ENCODE measurements at regions not wholly inside any gene's neighbourhood (a gene's known extent, or its start where the extent isn't known, plus 50 kb on each side); places are given as distances from the start of the nearest gene placed in this dataset.

- Histone ChIP-seq H4K20me1 (ENCODE audit: insufficient read depth, low read length) (no peaks in the 10 kb centered on the region), H2AFZ (ENCODE audit: low read length) (no peak overlapping the region), H3K79me2 (ENCODE audit: insufficient read depth, low read length) (no peaks in the 10 kb centered on the region), H3K4me3 (ENCODE audit: insufficient read depth, low read length) (no peak overlapping the region), H3K27me3 (ENCODE audit: insufficient read depth, low read length) (no peaks in the 10 kb centered on the region), H3K9me3 (ENCODE audit: low read depth, low read length) (peaks cover 3% of the 10 kb centered on the region), H3K4me2 (ENCODE audit: insufficient read depth, low read length) (no peak overlapping the region), H3K36me3 (ENCODE audit: insufficient read depth, low read length) (no peaks in the 10 kb centered on the region), H3K27ac (ENCODE audit: low read depth, low read length) (no peak overlapping the region), H3K4me1 (ENCODE audit: insufficient read depth, low read length) (no peaks in the 10 kb centered on the region)
- no peak for TF ChIP-seq CTCF (IDR thresholded peaks at IDR 0.05; ENCODE audit: extremely low read depth, low read depth, low read length)
- no peak for DNase-seq (ENCODE audit: insufficient read length, low spot score, missing footprints)
Measured at GRCh38 chr14:25522116-25522515, 472.2 kb upstream of the STXBP6 start.

- Histone ChIP-seq H3K27ac (ENCODE audit: low read depth, low read length) (no peak overlapping the region), H3K79me2 (ENCODE audit: insufficient read depth, low read length) (no peaks in the 10 kb centered on the region), H3K4me2 (ENCODE audit: insufficient read depth, low read length) (no peak overlapping the region), H4K20me1 (ENCODE audit: insufficient read depth, low read length) (no peaks in the 10 kb centered on the region), H3K27me3 (ENCODE audit: insufficient read depth, low read length) (no peaks in the 10 kb centered on the region), H2AFZ (ENCODE audit: low read length) (no peak overlapping the region), H3K4me1 (ENCODE audit: insufficient read depth, low read length) (no peaks in the 10 kb centered on the region), H3K4me3 (ENCODE audit: insufficient read depth, low read length) (no peak overlapping the region), H3K36me3 (ENCODE audit: insufficient read depth, low read length) (no peaks in the 10 kb centered on the region), H3K9me3 (ENCODE audit: low read depth, low read length) (peaks cover 6% of the 10 kb centered on the region)
- TF ChIP-seq CTCF (IDR thresholded peaks at IDR 0.05; ENCODE audit: extremely low read depth, low read depth, low read length): no peak
- no peak for DNase-seq (ENCODE audit: insufficient read length, low spot score, missing footprints)
Measured at GRCh38 chr14:25521616-25522015, 471.7 kb upstream of the STXBP6 start.

- H3K27ac ChIP-seq (ENCODE audit: low read depth, low read length): no peak overlapping the region
- H3K27me3 ChIP-seq (ENCODE audit: insufficient read depth, low read length): no peaks in the 10 kb centered on the region
- no peaks in the 10 kb centered on the region for H4K20me1 ChIP-seq (ENCODE audit: insufficient read depth, low read length)
- H3K9me3 ChIP-seq (ENCODE audit: low read depth, low read length): peaks cover 6% of the 10 kb centered on the region
- H3K4me1 ChIP-seq (ENCODE audit: insufficient read depth, low read length): no peaks in the 10 kb centered on the region
- no peaks in the 10 kb centered on the region for H3K79me2 ChIP-seq (ENCODE audit: insufficient read depth, low read length)
- no peak overlapping the region for H2AFZ ChIP-seq (ENCODE audit: low read length)
- no peak for TF ChIP-seq CTCF (IDR thresholded peaks at IDR 0.05; ENCODE audit: extremely low read depth, low read depth, low read length)
- no peaks in the 10 kb centered on the region for H3K36me3 ChIP-seq (ENCODE audit: insufficient read depth, low read length)
- no peak for DNase-seq (ENCODE audit: insufficient read length, low spot score, missing footprints)
- H3K4me2 ChIP-seq (ENCODE audit: insufficient read depth, low read length): no peak overlapping the region
- H3K4me3 ChIP-seq (ENCODE audit: insufficient read depth, low read length): no peak overlapping the region
Measured at GRCh38 chr14:25520821-25521220, 470.9 kb upstream of the STXBP6 start.

- H3K36me3 ChIP-seq (ENCODE audit: insufficient read depth, low read length): no peaks in the 10 kb centered on the region
- H3K9me3 ChIP-seq (ENCODE audit: low read depth, low read length): peaks cover 6% of the 10 kb centered on the region
- H2AFZ ChIP-seq (ENCODE audit: low read length): no peak overlapping the region
- H3K4me2 ChIP-seq (ENCODE audit: insufficient read depth, low read length): no peak overlapping the region
- H3K27ac ChIP-seq (ENCODE audit: low read depth, low read length): no peak overlapping the region
- H3K4me1 ChIP-seq (ENCODE audit: insufficient read depth, low read length): no peaks in the 10 kb centered on the region
- no peaks in the 10 kb centered on the region for H3K79me2 ChIP-seq (ENCODE audit: insufficient read depth, low read length)
- no peak for TF ChIP-seq CTCF (IDR thresholded peaks at IDR 0.05; ENCODE audit: extremely low read depth, low read depth, low read length)
- DNase-seq (ENCODE audit: insufficient read length, low spot score, missing footprints): no peak
- H3K27me3 ChIP-seq (ENCODE audit: insufficient read depth, low read length): no peaks in the 10 kb centered on the region
- no peak overlapping the region for H3K4me3 ChIP-seq (ENCODE audit: insufficient read depth, low read length)
- H4K20me1 ChIP-seq (ENCODE audit: insufficient read depth, low read length): no peaks in the 10 kb centered on the region
Measured at GRCh38 chr14:25518364-25518763, 468.4 kb upstream of the STXBP6 start.

Measured in osteoblast (primary cell).